Stimulated activated naive CD8-positive, alpha-beta T cell treated with anti-CD3 and anti-CD28 coated beads, Interleukin-15, amount 100 ng/mL, for 72 hours (primary cell): ENCODE measurements at regions not wholly inside any gene's neighbourhood (a gene's known extent, or its start where the extent isn't known, plus 50 kb on each side); places are given as distances from the start of the nearest gene placed in this dataset.

Source experiments
- ATAC-seq: fragments of 150-1000 bp; cut with Tn5 transposase; 2 replicates; pipeline ENCODE4 v1.10.0; 2021; ENCODE audit warnings: mild to moderate bottlenecking, moderate library complexity
- DNase-seq, 2 donors: peaks; one replicate each; pipeline ENCODE4 v3.0.0; 2021 to 2022
- H3K27ac Mint-ChIP-seq, 2 donors: one replicate each; pipeline ENCODE4 v1.8.0; 2022; ENCODE audit warnings: mild to moderate bottlenecking in 2 of 2, mixed read lengths in 2 of 2, moderate library complexity in 2 of 2
- H3K27me3 Mint-ChIP-seq: one replicate; pipeline ENCODE4 v1.8.0; 2022; ENCODE audit warnings: mixed read lengths
- H3K4me1 Mint-ChIP-seq: one replicate; pipeline ENCODE4 v1.8.0; 2022; ENCODE audit warnings: mild to moderate bottlenecking, mixed read lengths
- H3K4me3 Mint-ChIP-seq, 2 donors: one replicate each; pipeline ENCODE4 v1.8.0; 2022; ENCODE audit warnings: mild to moderate bottlenecking in 2 of 2, mixed read lengths in 2 of 2, moderate library complexity in 1 of 2
- H3K9me3 Mint-ChIP-seq, 2 donors: one replicate each; pipeline ENCODE4 v1.8.0; 2022; ENCODE audit warnings: mixed read lengths in 2 of 2

DNA sequence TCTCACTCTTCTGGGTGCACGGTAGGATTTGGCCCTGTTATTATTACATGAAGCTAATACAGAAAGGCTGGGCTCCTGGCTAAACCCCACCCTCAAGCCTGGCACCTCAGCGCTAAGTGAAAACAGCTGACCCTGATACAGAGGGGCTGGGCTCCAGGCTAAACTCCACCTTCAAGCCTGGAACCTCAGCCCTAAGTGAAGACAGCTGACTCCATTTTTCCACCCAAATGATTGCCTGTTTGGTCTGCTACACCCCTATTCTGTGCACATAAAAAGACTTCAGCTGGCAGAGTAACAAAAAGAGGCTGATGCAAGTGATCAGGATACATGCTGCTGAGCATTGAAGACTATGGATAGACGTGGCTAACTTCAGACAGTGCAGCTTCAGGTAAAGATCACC lies 148.4 kb upstream of the CLINT1 start:
- H3K4me1 Mint-ChIP-seq: no peaks in the 10 kb centered on the region

DNA sequence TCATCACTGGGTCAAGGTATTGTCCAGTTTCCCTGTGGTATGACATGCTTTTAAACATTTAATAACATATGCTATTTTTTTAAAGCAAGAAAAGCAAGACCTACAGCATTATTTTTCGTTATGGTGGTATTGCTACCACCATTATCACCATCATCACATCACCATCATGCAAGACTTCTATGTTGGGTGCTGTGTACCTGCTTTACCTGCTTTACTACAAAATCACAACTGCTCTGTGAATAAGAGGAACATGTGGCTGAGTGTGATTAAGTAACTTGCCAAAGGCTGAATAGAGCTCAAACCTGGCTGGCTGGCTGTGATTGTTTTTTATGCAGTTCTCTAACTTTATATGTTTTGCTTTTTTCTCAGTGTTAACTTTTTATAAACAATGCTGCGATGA lies 140.8 kb upstream of the CLINT1 start:
- peaks cover 7% of the 10 kb centered on the region for H3K27me3 Mint-ChIP-seq
- ATAC-seq (no peak), DNase-seq (no peak)
- H3K27ac Mint-ChIP-seq: no peak overlapping the region
- peaks cover 5% of the 10 kb centered on the region for H3K4me1 Mint-ChIP-seq
- no peak overlapping the region for H3K4me3 Mint-ChIP-seq
- no peaks in the 10 kb centered on the region for H3K9me3 Mint-ChIP-seq

More for the DNA sequence above, 148.4 kb upstream of the CLINT1 start:
- DNase-seq (no peak), ATAC-seq (no peak)
- no peak overlapping the region for H3K4me3 Mint-ChIP-seq
- H3K27me3 Mint-ChIP-seq: no peaks in the 10 kb centered on the region
- H3K27ac Mint-ChIP-seq: no peak overlapping the region
- H3K9me3 Mint-ChIP-seq: no peaks in the 10 kb centered on the region

DNA sequence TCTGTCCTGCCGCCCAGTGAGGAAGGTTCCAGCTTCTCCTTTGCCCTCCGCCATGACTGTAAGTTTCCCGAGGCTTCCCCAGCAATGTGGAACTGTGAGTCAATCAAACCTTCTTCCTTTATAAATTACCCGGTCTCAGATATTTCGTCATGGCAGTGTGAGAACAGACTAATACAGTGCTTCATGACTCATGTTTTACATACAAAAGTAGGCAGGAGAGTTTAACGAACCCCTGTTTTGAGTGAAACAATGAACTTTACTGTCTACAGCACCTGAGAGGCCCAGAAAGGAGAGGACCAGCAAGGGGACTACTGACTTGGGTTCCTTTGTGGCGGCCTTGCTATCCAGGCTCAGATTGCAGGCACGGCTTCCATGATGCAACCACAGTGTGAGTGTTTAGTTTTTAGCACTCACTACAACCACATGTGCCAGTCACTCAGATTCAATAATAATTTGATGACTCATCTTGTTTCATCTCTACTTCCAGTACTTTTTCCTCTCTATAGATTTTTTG lies 139.1 kb upstream of the CLINT1 start:
- no peak overlapping the region for H3K27ac Mint-ChIP-seq
- H3K9me3 Mint-ChIP-seq: no peaks in the 10 kb centered on the region
- DNase-seq (no peak), ATAC-seq (no peak)
- peaks cover 21% of the 10 kb centered on the region for H3K27me3 Mint-ChIP-seq
- H3K4me1 Mint-ChIP-seq: peaks cover 11% of the 10 kb centered on the region
- H3K4me3 Mint-ChIP-seq: no peak overlapping the region

DNA sequence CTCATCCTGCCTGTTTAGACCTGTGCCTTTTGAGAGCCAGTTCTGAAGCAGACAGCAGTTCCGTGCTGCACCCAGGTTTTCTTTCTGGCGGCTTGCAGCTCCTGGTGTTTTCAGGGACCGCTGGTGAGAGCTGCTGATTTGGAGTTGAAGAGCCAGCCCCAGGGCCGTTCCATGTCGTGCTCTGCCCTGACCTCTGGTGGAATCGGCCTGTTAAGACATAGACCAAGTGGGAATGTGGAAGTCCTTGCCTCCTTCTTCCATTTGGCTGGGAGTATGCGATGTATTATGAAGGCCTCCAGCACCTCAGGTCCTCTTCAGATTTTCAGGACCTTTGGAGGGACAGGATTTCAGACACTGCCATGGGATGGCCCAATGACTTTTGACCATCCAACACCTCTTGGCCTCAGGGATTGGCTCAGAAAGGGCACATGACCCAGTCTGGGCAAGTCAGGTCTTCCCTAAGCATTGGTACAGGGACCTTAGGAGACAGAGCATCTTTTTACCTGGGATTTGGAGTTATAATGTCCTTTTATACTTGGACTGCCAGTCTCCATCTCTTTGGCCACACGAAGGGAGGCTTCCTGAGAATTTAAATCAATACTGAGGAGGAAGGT lies 136.1 kb upstream of the CLINT1 start:
- Mint-ChIP-seq H3K27ac (no peak overlapping the region), H3K9me3 (no peaks in the 10 kb centered on the region), H3K4me3 (no peak overlapping the region), H3K4me1 (peaks cover 11% of the 10 kb centered on the region), H3K27me3 (peaks cover 38% of the 10 kb centered on the region)
- peak; percentile 30 to 33 for DNase-seq
- ATAC-seq: peak; percentile 91

DNA sequence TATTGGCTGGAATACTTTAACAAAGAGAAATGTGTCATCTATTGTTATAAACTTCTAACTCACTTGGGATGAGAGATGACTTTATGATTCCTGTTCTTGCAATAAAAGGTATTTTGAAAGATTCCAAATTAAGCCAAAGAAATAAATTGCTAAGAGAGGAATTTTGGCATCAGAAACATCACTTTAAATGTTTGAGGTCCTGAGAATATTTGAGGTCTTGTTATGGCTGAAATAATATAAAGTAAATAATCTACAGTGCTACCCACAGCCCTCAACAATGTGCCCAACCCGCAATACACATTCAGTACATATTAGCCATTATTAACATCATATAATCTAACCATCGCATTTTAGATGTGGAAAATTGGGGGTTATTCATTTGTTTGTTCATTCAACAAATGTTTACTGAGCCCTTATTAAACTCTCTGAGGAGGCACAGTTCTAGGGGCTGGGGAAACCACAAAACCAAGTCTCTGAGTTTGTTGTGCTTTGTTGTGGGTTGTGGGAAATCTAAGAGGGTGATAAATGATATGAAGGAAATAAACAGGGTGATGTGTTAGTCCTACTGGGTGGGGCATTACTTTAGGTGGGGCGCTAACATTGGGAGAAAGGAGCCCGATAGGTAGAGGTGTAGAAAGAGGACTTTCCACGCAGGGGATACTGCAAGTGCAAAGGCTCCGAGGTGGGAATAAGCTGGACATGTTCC lies 135.2 kb upstream of the CLINT1 start:
- peak in 1 of 2 donors; percentile 7 for DNase-seq
- Mint-ChIP-seq H3K27ac (no peak overlapping the region), H3K4me1 (peaks cover 11% of the 10 kb centered on the region), H3K9me3 (no peaks in the 10 kb centered on the region), H3K4me3 (peak overlapping the region; percentile 2 to 10), H3K27me3 (peaks cover 46% of the 10 kb centered on the region)
- ATAC-seq: peak; percentile 77

DNA sequence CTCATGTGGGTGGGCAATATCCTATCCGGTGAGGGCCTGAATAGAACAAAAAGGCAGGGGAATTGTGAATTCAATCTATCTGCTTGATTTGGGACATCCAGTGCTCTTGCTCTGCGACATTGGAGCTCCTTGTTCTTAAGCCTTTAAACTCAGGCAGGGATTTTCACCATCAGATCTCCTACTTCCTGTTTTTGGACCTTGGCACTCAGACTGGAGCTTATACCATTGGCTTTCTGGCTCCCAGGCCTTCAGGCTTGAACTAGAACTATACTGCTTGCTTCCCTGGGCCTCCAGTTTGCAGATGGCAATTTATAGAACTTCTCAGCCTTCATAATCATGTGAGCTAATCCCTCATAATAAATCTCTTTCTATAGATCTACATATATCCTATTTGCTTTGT lies 134.3 kb upstream of the CLINT1 start:
- ATAC-seq (no peak), DNase-seq (no peak)
- Mint-ChIP-seq H3K4me1 (peaks cover 11% of the 10 kb centered on the region), H3K4me3 (no peak overlapping the region), H3K27ac (no peak overlapping the region), H3K9me3 (no peaks in the 10 kb centered on the region), H3K27me3 (peaks cover 51% of the 10 kb centered on the region)

DNA sequence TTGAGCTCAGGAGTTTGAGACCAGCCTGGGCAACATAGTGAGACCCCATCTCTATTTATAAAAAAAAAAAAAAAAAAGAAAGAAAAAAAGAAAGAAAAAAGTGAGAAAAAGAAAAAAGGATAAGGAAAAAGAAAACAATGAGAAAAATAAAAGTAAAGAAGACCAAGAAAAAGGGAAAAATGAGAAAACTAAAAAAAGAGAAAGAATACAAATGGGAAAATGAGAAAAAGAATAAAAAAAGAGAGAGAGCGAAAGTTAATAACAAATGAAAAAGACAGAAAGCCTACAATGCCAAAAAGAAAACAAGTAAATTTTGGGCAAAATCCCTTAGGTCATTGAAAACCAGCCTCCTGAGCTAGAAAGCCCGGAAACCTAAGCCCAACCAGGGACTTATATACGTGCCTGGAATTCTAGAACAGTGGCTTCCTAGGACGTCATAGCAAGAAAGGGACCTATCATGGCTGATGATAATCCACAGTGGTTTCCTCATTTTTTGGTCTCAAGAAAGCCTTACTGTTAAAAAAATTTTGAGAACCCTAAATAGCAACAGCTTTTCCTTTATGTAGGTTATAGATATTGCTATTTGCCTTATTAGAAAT lies 131.7 kb upstream of the CLINT1 start:
- DNase-seq: no peak
- H3K4me1 Mint-ChIP-seq: peaks cover 11% of the 10 kb centered on the region
- H3K27me3 Mint-ChIP-seq: peaks cover 51% of the 10 kb centered on the region
- H3K27ac Mint-ChIP-seq: no peak overlapping the region
- no peaks in the 10 kb centered on the region for H3K9me3 Mint-ChIP-seq
- no peak for ATAC-seq
- no peak overlapping the region for H3K4me3 Mint-ChIP-seq

DNA sequence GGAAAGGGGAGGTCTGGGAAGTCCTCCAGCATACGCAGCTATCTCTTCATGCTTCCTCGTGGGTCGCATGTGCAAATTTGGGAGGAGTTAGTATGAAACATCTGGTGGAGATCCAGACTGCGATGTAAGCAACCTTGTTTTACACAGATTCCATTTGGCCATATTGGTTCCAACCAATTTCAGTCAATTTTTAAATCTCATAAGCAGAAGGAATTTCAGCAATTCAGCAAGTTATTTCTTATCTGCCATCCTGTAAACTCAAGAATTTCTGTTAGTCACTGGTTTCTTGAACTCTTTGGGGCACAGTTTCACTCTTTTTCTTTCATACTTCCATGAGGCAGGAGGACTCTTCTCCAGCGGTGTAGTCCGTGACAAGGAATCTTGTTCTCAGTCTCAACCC lies 130.4 kb upstream of the CLINT1 start:
- ATAC-seq (no peak), DNase-seq (no peak)
- Mint-ChIP-seq H3K4me1 (peaks cover 3% of the 10 kb centered on the region), H3K27me3 (peaks cover 41% of the 10 kb centered on the region), H3K27ac (no peak overlapping the region), H3K9me3 (no peaks in the 10 kb centered on the region), H3K4me3 (no peak overlapping the region)

DNA sequence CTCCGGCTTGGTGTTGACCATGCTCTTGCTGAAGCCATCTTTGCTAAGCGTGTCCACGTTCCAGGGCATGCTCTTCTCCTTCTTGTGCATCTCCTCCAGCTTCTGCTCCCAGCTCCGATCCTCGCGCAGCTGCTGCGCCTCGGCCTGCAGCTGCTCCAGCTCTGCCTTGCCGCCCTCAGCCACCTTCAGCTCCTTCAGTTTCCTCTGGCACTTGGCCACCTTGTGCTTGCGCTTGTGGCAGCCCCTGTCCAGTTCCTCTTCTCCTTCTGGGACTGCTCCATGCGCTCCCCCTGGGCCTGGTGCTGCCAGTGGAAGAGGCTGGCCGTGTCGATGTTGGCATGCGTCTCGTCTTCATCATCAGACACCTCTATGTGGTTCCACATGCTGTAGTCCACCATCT lies 128.3 kb upstream of the CLINT1 start:
- H3K27ac Mint-ChIP-seq: no peak overlapping the region
- ATAC-seq: no peak

DNA sequence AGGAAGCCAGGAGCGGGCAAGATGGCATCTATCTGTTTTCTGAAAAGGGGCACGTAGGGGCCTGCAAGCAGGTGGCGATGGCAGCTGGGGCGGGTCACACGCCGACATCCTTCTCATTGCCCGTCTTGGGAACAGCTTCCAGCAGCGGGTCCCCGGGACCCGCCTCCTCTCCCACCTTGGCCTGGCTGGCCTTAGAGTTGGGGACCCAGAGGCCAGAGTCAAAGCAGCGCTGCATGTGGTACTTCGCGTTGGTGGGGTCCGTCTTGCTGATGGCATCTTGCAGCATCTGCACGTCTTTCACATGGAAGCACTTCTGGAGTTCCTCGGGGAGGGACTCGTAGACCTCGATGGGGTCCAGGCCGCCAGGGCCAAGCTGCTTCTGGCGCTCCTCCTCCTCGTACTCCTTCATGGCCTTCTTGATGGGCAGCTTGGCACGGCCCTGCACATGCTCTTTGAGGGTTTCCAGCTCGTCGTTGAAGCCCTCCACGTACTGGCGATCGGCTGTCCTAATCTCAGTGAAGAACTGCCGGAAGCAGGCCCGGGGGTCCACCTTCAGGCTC lies 127.6 kb upstream of the CLINT1 start:
- Mint-ChIP-seq H3K9me3 (no peaks in the 10 kb centered on the region), H3K27ac (no peak overlapping the region), H3K4me1 (no peaks in the 10 kb centered on the region), H3K4me3 (no peak overlapping the region), H3K27me3 (peaks cover 23% of the 10 kb centered on the region)
- DNase-seq (no peak), ATAC-seq (no peak)

More for the DNA sequence above, 128.3 kb upstream of the CLINT1 start:
- peaks cover 29% of the 10 kb centered on the region for H3K27me3 Mint-ChIP-seq
- H3K9me3 Mint-ChIP-seq: no peaks in the 10 kb centered on the region
- no peak for DNase-seq
- no peak overlapping the region for H3K4me3 Mint-ChIP-seq
- no peaks in the 10 kb centered on the region for H3K4me1 Mint-ChIP-seq

DNA sequence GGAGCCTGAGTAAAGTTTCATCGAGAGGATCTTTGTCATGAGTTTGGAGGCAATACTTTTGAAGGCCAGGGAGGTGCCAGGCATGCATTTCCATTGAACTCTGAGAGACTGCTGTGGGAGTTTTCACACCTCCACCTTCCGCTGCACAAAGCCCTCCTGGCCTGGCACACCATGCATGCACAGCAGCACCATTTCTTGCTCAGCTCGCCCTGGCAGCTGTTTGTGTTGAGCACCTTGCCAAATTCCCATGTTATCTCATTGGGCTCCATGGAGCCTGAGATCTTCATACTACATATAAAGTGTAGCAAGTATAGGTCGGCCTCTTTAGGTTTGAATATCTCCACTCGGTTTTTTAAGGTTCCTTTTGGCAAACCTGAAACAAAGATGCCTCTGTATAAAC lies 125.7 kb upstream of the CLINT1 start:
- no peak for ATAC-seq
- Mint-ChIP-seq H3K9me3 (no peaks in the 10 kb centered on the region), H3K27ac (no peak overlapping the region), H3K4me3 (no peak overlapping the region), H3K27me3 (peaks cover 9% of the 10 kb centered on the region), H3K4me1 (no peaks in the 10 kb centered on the region)
- DNase-seq: no peak

DNA sequence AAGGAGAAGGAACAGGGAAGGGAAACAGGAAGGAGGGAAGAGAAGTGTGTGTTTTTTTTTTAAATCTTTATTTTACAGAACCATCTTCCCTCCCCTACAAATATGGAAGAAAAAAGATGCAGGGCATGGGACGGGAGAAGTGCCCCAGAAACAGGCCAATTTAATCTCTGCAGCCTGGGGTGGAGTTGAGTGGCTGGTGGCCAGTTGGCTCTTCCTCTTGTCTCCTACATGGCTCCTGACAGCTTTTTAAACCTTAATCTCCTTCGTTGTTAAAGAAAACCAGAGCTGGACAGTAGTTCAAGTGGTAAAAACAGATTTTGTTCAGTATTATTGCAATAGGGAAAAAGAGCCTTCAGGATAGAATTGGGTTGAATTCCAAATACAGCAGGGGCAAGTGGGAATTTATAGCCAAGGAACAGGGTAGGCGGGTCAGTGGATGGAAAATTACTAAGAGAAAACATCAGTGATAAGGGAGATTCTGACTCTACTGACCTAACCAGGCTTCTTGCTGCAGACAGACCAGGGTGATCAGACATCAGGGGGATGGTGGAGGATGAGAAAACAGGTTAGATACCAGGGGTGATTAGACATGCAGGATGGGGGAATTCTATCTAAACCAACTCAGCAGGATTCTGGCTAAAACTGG lies 125.1 kb upstream of the CLINT1 start:
- DNase-seq (no peak), ATAC-seq (no peak)
- Mint-ChIP-seq H3K9me3 (no peaks in the 10 kb centered on the region), H3K4me3 (no peak overlapping the region), H3K27ac (peak overlapping the region in 1 of 2 donors; percentile 55), H3K27me3 (peaks cover 4% of the 10 kb centered on the region), H3K4me1 (no peaks in the 10 kb centered on the region)

DNA sequence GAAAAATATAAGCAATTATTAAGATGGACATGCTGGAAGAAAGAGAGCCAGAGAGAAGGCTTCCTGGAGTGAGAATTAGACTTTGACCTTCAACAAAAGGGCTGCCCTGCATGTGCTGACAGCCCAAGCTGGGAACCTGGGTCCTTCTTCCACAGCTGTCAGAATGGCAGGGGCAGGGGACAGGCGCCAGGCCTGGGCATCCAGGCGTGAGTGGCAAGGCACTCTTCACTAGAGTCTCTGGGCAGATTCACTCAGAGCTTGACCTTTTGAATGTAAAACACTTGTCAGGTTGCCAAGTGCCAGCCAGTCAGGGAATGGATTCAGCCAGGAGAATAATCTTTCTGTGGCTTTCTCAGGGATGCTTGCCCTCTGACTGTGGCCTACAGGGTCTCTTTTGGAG lies 119.1 kb upstream of the CLINT1 start:
- no peak overlapping the region for H3K4me3 Mint-ChIP-seq
- H3K9me3 Mint-ChIP-seq: no peaks in the 10 kb centered on the region
- no peaks in the 10 kb centered on the region for H3K27me3 Mint-ChIP-seq
- ATAC-seq: no peak
- no peak overlapping the region for H3K27ac Mint-ChIP-seq
- DNase-seq: no peak
- H3K4me1 Mint-ChIP-seq: no peaks in the 10 kb centered on the region

DNA sequence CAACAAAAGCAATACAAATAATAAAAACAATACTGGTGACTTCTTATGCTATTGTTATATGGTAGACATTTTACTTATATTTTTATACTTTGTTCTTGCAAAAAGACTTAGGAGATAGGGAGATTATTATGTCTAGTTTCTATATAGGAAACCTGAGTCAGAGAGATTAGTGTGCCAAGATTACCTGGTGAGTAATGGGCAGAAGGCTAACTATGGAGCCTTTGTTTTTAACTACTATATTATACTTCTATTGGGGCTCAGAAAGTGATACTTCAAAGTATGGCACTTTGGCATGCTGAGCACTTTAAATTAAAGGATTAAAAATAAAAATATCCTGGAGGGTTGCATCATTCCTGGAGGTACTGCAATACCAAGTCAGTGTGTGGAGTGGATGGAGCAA lies 117.5 kb upstream of the CLINT1 start:
- no peak overlapping the region for H3K27ac Mint-ChIP-seq
- no peak for ATAC-seq
- H3K27me3 Mint-ChIP-seq: no peaks in the 10 kb centered on the region
- no peaks in the 10 kb centered on the region for H3K9me3 Mint-ChIP-seq
- no peaks in the 10 kb centered on the region for H3K4me1 Mint-ChIP-seq
- no peak for DNase-seq
- no peak overlapping the region for H3K4me3 Mint-ChIP-seq

DNA sequence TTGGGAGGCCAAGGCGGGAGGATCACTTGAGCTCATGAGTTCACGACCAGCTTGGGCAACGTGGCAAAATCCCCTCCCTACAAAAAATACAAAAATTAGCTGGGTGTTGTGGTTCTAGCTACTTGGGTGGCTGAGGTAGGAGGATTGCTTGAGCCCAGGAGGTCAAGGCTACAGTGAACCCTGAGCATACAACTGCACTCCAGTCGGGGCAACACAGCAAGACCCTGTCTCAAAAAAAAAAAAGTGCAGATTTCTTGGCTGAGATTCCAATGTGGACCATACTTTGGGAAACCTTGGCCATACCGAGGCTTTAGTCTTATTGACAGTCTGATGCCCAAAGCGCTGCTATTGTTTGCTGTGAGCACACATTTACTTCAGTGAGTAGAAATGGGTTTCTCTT lies 113.6 kb upstream of the CLINT1 start:
- Mint-ChIP-seq H3K4me1 (no peaks in the 10 kb centered on the region), H3K27me3 (no peaks in the 10 kb centered on the region), H3K4me3 (no peak overlapping the region), H3K9me3 (no peaks in the 10 kb centered on the region), H3K27ac (no peak overlapping the region)
- ATAC-seq (no peak), DNase-seq (no peak)
